ENCODE measurements at regions not wholly inside any gene's neighbourhood (a gene's known extent, or its start where the extent isn't known, plus 50 kb on each side); places are given as distances from the start of the nearest gene placed in this dataset.
"Not testable (repeated sequence)": the region's sequence is repeated elsewhere in the genome, so short reads cannot be mapped to it uniquely, and the experiment has no call there.

DNA sequence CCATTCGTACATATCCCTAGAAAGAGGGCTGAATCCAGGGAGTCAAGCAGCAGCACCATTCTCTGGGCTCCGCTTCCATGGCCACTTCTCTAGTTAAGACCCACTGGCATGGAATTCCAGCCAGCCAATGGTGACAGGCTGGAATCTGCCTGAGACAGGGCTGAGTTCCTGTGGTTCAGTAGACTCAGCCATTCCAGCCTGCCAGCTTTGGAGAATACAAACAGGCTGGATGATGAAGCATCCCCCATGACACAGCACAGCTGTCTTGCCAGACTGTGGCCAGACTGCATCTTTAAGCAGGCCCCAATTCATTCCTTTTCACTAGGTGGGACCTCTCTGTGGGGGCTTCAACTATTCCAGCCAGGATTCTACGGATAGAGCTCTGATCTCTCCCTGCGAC, 329.6 kb downstream of the XPNPEP1 start:
- no peak overlapping the region for H3K4me3 ChIP-seq (ENCODE audit: low read depth in 1 of 2, low read length in 1 of 2)
- no peaks in the 10 kb centered on the region for H3K36me3 ChIP-seq
- TF ChIP-seq, protein P1, sequence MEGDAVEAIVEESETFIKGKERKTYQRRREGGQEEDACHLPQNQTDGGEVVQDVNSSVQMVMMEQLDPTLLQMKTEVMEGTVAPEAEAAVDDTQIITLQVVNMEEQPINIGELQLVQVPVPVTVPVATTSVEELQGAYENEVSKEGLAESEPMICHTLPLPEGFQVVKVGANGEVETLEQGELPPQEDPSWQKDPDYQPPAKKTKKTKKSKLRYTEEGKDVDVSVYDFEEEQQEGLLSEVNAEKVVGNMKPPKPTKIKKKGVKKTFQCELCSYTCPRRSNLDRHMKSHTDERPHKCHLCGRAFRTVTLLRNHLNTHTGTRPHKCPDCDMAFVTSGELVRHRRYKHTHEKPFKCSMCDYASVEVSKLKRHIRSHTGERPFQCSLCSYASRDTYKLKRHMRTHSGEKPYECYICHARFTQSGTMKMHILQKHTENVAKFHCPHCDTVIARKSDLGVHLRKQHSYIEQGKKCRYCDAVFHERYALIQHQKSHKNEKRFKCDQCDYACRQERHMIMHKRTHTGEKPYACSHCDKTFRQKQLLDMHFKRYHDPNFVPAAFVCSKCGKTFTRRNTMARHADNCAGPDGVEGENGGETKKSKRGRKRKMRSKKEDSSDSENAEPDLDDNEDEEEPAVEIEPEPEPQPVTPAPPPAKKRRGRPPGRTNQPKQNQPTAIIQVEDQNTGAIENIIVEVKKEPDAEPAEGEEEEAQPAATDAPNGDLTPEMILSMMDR (IDR thresholded peaks at IDR 0.05) = no peak
- H3K4me1 ChIP-seq (ENCODE audit: control insufficient read depth in 1 of 2, insufficient read depth in 1 of 2, low read depth in 1 of 2, low read length in 1 of 2) = no peaks in the 10 kb centered on the region
- H3K9me3 ChIP-seq = no peaks in the 10 kb centered on the region
- H3K27me3 ChIP-seq = no peaks in the 10 kb centered on the region
- no peak overlapping the region for H3K27ac ChIP-seq

DNA sequence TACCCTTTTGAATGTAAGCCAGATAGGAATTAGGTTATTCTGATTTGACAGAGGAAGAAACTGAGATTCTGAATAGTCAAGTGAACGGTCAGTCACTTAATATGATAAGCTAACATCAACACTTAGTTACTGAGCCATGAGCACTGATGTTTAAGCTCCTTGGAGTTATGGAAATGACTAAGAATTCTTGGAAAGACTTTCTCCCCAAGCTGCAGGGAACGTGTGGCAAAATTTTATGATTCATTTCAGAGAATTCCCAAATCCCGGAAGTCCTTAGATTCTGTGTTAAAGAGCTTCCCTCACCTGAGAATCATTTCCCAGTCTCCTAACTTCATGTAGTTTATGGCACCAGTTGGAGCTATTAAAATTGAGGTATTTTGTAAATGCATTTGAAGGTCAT, 330.9 kb downstream of the XPNPEP1 start:
- no peak overlapping the region for H3K4me3 ChIP-seq (ENCODE audit: low read depth in 1 of 2, low read length in 1 of 2)
- no peaks in the 10 kb centered on the region for H3K4me1 ChIP-seq (ENCODE audit: control insufficient read depth in 1 of 2, insufficient read depth in 1 of 2, low read depth in 1 of 2, low read length in 1 of 2)
- no peaks in the 10 kb centered on the region for H3K9me3 ChIP-seq
- H3K27ac ChIP-seq = no peak overlapping the region
- TF ChIP-seq, protein P1 (IDR thresholded peaks at IDR 0.05) = no peak
- H3K27me3 ChIP-seq = no peaks in the 10 kb centered on the region
- no peaks in the 10 kb centered on the region for H3K36me3 ChIP-seq

DNA sequence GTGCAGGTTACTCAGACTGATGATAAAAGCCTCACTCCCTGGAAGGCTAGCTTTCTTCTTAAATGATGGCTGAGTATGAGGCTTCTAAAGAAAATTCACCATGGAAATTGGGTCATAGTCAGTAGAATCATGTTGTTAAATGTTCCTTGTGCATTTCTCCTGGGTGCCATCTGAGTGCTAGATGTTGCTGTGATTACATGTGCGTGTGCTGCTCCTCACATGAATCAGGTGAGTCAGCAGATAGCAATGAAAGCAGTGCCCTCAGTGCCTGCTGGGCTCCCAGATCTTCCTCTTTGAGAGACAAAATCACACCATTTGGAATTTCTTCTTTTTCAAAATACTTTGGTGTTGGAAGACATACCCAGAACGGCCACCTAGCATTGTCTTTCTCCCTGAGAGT, 331.7 kb downstream of the XPNPEP1 start:
- H3K4me3 ChIP-seq (ENCODE audit: low read depth in 1 of 2, low read length in 1 of 2) = no peak overlapping the region
- no peaks in the 10 kb centered on the region for H3K9me3 ChIP-seq
- H3K4me1 ChIP-seq (ENCODE audit: control insufficient read depth in 1 of 2, insufficient read depth in 1 of 2, low read depth in 1 of 2, low read length in 1 of 2) = no peaks in the 10 kb centered on the region
- no peaks in the 10 kb centered on the region for H3K27me3 ChIP-seq
- no peaks in the 10 kb centered on the region for H3K36me3 ChIP-seq
- no peak overlapping the region for H3K27ac ChIP-seq
- TF ChIP-seq, protein P1 (IDR thresholded peaks at IDR 0.05) = no peak

DNA sequence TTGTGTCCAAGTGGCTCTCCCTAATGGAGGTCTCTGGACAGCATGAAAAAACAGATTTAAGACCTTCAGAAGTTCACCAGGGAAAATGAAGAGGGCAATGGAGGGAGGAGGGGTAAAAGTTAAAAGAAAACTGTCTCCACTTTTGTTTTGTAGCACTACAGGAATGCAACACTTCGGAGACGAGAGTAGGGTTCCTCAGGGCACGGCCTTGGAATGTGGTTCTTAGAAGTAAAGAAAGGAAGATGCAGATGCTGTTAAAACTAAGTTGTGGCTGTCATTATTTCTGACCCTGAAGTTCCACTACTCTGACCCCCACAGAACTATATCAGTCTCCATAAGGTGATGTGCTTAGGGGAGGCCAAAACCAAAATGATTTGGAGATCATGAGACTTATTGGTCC, 335.1 kb downstream of the XPNPEP1 start:
- H3K27me3 ChIP-seq = no peaks in the 10 kb centered on the region
- H3K9me3 ChIP-seq = no peaks in the 10 kb centered on the region
- TF ChIP-seq, protein P1 (IDR thresholded peaks at IDR 0.05) = no peak
- no peaks in the 10 kb centered on the region for H3K4me1 ChIP-seq (ENCODE audit: control insufficient read depth in 1 of 2, insufficient read depth in 1 of 2, low read depth in 1 of 2, low read length in 1 of 2)
- H3K27ac ChIP-seq = no peak overlapping the region
- no peaks in the 10 kb centered on the region for H3K36me3 ChIP-seq
- no peak overlapping the region for H3K4me3 ChIP-seq (ENCODE audit: low read depth in 1 of 2, low read length in 1 of 2)

DNA sequence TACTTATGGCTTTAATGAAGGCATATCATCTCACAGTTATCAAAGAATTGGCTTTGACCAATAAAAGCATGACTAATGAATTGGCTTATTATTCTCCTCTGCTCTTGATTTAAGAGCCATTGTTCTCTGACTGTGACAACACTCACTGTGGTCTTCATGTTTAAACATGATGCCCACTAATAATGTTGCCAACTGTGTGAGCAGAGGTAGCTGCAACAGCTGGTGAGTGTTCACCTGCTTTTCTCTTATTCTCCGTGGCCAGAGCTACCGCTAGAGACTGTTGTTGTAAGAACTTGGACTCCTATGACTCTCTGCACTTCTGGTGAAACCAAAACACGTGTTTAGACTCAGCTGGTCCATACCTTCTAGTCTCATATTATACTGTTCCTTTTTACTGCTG, 335.9 kb downstream of the XPNPEP1 start:
- TF ChIP-seq, protein P1 (IDR thresholded peaks at IDR 0.05) = no peak
- H3K4me1 ChIP-seq (ENCODE audit: control insufficient read depth in 1 of 2, insufficient read depth in 1 of 2, low read depth in 1 of 2, low read length in 1 of 2) = no peaks in the 10 kb centered on the region
- H3K27ac ChIP-seq = no peak overlapping the region

DNA sequence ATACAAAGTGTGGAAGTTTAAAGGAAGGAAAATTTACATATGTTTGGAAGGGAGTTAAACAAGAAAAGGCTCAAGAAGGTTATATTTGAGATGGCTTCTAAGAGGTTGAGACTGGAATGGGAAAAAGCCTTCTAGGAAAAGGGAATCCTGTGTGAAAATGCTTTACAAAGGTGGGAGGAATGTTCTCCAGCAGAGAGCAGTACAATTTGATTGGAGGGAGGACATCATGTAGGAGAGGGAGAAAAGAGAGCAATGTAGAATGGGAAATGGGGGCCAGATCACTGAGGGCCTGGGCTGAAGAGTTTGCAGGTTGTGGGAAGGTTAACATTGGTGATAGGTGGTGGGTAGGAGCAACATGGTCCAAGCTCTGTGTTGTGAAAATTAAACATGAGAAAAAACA, 366.9 kb downstream of the XPNPEP1 start:
- TF ChIP-seq, protein P1 (IDR thresholded peaks at IDR 0.05) = no peak
- H3K27ac ChIP-seq = no peak overlapping the region
- no peaks in the 10 kb centered on the region for H3K4me1 ChIP-seq (ENCODE audit: control insufficient read depth in 1 of 2, insufficient read depth in 1 of 2, low read depth in 1 of 2, low read length in 1 of 2)
- H3K36me3 ChIP-seq = no peaks in the 10 kb centered on the region
- no peak overlapping the region for H3K4me3 ChIP-seq (ENCODE audit: low read depth in 1 of 2, low read length in 1 of 2)
- no peaks in the 10 kb centered on the region for H3K9me3 ChIP-seq
- no peaks in the 10 kb centered on the region for H3K27me3 ChIP-seq

More for the DNA sequence above, 335.9 kb downstream of the XPNPEP1 start:
- Histone ChIP-seq H3K36me3 (no peaks in the 10 kb centered on the region), H3K27me3 (no peaks in the 10 kb centered on the region), H3K9me3 (no peaks in the 10 kb centered on the region), H3K4me3 (ENCODE audit: low read depth in 1 of 2, low read length in 1 of 2) (no peak overlapping the region)

DNA sequence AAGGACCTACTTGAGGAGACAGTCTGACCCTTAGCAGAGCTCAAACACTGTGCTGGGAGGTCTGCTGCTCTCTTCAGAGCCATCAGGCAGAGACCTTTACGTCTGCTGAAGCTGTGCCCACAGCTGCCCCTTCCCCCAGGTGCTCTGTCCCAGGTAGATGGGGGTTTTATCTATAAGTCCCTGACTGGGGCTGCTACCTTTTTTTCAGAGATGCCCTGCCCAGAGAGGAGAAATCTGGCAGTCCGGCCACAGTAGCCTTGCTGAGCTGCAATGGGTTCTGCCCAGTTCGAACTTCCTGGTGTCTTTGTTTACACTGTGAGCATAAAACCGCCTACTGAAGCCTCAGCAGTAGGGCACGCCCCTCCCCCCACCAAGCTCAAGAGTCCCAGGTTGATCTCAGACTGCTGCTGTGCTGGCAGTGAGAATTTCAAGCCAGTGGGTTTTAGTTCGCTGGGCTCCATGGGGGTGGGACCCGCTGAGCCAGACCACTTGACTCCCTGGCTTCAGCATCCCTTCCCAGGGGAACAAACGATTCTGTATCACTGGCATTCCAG, 381.2 kb downstream of the XPNPEP1 start:
- not testable (repeated sequence) for H3K9me3 ChIP-seq; H3K4me1 ChIP-seq (ENCODE audit: control insufficient read depth in 1 of 2, insufficient read depth in 1 of 2, low read depth in 1 of 2, low read length in 1 of 2); H3K27me3 ChIP-seq; H3K27ac ChIP-seq; H3K36me3 ChIP-seq; H3K4me3 ChIP-seq (ENCODE audit: low read depth in 1 of 2, low read length in 1 of 2)
